ENCODE measurements at regions not wholly inside any gene's neighbourhood (a gene's known extent, or its start where the extent isn't known, plus 50 kb on each side); places are given as distances from the start of the nearest gene placed in this dataset.

DNA sequence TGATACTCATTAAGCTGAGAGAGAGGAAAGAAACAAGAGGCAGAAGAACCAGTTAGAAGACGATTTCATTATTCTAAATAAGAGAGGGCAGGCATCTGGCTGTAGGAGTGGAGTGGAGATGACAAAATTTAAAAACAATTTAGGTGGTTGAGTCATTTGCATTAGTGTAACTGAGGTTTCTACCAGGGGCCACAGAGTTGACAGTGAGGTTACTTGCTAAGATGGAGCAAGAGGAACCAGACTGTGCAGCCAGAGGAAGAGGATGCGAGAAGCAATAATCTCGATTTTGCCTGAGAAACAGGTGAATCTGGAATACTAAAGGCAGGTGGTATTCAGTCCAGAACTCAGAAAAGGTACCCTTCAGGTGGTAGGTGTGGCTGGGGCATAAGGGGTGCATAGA is 491.9 kb downstream of the MID1IP1 start:
- TF ChIP-seq, protein P1, sequence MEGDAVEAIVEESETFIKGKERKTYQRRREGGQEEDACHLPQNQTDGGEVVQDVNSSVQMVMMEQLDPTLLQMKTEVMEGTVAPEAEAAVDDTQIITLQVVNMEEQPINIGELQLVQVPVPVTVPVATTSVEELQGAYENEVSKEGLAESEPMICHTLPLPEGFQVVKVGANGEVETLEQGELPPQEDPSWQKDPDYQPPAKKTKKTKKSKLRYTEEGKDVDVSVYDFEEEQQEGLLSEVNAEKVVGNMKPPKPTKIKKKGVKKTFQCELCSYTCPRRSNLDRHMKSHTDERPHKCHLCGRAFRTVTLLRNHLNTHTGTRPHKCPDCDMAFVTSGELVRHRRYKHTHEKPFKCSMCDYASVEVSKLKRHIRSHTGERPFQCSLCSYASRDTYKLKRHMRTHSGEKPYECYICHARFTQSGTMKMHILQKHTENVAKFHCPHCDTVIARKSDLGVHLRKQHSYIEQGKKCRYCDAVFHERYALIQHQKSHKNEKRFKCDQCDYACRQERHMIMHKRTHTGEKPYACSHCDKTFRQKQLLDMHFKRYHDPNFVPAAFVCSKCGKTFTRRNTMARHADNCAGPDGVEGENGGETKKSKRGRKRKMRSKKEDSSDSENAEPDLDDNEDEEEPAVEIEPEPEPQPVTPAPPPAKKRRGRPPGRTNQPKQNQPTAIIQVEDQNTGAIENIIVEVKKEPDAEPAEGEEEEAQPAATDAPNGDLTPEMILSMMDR (IDR thresholded peaks at IDR 0.05), result no peak
- no peak for TF ChIP-seq POLR2AphosphoS5 (IDR thresholded peaks at IDR 0.05)
- no peak for TF ChIP-seq POLR2A (IDR thresholded peaks at IDR 0.05)
- TF ChIP-seq EP300 (IDR thresholded peaks at IDR 0.05), result no peak
